Activated gamma-delta T cell treated with Interleukin-2 at 50 U/mL for 16 hours (primary cell): ENCODE measurements at regions not wholly inside any gene's neighbourhood (a gene's known extent, or its start where the extent isn't known, plus 50 kb on each side); places are given as distances from the start of the nearest gene placed in this dataset.
"Not testable (repeated sequence)": the region's sequence is repeated elsewhere in the genome, so short reads cannot be mapped to it uniquely, and the experiment has no call there.

Experiments used
- DNase-seq: peaks from one replicate; pipeline ENCODE4 v3.0.0-alpha.2; 2020

DNA sequence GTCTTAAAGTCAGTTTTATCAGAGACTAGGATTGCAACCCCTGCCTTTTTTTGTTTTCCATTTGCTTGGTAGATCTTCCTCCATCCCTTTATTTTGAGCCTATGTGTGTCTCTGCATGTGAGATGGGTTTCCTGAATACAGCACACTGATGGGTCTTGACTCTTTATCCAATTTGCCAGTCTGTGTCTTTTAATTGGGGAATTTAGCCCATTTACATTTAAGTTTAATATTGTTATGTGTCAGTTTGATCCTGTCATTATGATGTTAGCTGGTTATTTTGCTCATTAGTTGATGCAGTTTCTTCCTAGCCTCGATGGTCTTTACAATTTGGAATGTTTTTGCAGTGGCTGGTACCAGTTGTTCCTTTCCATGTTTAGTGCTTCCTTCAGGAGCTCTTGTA, 93.3 kb upstream of the GALNT18 start:
- not testable (repeated sequence) for DNase-seq

DNA sequence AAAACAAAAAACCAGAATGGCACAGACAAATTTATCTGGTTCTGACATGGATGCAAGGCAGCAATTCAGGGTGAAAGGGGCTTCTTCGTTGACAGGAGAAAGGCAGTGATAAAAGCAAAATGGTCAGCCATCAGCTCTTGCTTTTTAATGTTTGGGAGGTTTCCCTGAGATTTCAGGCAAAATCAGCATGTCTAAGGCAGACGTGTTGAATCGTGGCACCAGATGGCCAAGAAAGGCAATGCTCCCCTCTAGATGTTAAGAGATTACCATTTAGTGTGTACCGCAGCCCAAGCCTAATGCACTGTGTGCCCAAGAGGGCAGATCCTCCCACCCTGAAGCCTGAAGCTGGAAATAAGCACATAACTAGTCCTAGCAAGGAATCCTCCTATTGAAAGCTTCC, 88.8 kb upstream of the GALNT18 start:
- DNase-seq, result no peak

DNA sequence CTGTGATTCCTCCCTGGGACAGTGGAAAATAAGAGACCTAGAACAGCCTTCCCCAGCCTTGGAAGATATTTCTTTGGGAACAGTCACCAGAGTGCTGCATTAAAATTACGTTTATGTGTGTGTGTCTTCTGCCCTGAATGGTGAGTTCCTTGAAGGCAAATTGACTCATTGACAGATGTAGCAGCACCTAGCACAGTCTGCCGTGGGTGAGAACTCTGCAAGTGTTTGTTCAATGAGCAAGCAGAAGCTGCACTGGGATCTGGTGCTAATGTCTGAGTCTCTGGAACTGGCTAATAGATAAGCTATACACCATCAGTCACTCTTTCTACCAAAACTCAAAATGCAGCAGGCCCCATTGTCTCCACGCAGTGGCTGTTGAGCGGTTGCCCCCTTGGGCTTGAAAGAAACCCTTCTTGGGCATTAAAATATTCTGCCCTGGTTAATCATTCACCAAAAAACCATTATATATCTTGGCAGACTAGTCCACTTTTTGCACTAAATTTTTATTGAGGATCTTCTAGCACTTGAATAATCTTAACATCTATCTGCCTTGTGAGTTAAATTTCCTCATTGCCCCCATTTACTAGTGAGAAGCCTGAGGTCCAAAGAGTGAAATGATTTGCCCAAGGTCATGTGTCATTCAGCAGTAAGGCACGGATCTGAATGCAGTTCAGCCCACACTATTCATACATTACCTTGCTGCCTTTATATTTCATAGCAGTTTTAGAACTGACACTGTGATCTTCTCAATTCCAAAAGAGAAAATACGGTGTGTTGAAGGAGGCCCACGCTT, 87.8 kb upstream of the GALNT18 start:
- DNase-seq, result no peak

DNA sequence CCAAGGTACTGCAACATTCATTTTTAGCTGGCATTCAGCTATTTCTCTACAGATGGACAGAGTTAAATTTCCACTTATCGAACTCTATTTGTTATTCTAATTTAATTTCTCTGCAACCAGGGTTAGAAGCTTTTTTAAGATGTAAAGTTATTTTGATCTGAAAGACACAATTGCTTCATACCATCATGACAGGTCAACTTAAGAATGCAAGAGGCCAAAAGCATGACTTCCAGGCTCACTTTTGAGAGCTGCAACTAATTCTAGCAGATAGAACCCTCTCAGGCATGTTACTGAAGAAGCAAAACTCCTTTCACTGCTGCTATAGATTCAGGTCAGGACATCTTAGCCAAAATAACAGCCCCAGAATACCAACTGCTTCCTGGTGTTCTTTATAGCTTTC, 86.5 kb upstream of the GALNT18 start:
- DNase-seq, result no peak

DNA sequence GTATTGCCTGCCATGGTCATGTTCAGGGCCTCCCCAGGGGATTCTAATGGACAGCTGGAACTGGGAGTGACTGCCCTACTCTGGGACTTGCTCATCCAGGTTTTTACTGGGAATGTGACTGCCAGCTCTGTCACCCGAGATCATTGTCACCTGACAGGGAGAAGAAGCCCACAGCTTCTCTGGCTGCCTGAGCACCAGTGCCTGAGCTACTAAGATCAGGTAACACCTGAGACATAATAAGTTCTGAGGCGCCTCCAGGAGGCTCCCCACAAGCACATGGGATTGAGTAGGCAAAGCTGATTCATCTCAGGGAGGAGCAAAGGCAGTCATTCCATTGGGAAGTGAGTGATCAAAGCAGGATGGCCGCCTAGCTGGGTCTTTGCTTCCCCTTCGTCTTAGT, 84.2 kb upstream of the GALNT18 start:
- no peak for DNase-seq

DNA sequence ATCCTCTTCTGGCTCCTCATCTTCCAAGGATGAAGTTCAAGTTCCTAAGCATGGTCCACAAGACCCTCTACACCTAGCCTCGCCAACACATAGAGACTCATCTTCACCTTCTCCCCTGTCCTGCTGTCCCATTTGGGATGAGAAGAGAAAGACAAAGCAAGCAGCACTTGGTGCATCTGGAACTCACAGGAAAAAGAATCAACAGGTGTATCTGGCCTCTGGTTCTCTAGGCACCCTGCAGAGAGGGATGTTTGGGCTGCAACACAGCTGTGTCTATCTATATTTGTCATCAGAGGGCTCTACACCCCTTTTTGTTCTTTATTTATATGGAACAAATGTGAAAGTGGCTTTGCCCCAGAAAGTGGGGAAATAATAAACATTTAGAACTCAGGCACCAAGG, 82.1 kb upstream of the GALNT18 start:
- DNase-seq, result no peak

DNA sequence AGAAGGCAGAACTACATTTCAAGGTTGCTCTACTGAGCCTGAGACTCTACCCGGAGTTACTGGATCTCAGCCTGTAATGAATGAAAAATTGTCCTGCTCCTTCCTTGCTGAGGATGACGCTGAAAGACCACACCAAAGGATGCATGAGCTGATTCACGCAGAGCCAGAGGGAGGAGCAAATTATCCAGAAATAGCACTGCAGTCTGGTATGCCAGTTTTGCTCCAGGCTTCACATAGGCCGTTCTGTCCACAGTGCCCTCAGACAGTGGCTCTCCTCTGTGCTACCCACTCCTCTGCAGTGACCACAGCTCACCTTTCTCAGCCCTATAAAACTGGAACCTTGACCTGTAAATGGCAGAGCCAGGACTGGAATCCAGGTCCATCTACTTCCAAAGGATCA, 79.3 kb upstream of the GALNT18 start:
- no peak for DNase-seq

DNA sequence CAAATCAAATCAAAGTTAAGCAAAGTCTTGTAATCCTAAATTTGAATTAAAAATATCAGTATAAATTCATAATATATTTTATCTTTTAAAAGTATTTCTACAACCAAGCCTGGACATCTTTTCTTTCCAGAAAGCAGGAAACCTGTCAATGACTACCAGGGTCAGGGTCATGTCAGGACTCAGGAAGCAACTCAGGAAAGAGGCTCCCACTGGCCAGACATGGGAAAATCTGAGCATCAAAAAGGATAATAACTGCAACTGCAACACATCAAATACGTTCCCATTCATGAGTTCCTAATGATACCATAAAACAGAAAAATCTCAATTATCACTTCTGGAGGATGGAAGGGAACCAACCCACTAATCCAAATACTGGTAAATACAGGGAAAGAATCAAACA, 76.0 kb upstream of the GALNT18 start:
- no peak for DNase-seq

DNA sequence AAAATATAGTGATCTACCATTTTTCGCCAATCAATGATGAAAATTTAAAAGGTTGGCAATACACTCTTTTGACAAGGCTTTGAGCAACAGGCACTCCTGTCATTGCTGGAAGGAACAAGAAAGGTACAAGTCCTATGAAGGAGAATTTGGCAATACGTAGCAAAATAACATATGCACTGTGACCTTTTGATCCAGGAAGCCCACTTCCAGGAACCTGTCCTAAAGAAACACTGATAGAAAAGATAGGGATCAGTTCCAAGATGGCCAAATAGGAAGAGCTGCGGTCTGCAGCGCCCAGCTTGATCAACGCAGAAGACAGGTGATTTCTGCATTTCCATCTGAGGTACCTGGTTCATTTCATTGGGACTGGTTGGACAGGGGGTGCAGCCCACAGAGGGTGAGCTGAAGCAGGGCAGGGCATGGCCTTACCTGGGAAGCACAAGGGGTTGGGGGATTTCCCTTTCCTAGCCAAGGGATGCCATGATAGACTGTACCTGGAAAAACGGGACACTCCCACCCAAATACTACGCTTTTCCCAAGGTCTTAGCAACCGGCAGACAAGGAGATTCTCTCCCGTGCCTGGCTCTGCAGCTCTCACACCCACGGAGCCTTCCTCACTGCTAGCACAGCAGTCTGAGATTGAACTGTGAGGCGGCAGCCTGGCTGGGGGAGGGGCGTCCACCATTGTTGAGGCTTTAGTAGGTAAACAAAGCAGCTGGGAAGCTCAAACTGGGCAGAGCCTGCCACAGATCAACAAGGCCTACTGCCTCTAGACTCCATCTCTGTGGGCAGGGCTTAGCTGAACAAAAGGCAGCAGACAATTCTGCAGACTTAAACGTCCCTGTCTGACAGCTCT, 69.7 kb upstream of the GALNT18 start:
- no peak for DNase-seq

DNA sequence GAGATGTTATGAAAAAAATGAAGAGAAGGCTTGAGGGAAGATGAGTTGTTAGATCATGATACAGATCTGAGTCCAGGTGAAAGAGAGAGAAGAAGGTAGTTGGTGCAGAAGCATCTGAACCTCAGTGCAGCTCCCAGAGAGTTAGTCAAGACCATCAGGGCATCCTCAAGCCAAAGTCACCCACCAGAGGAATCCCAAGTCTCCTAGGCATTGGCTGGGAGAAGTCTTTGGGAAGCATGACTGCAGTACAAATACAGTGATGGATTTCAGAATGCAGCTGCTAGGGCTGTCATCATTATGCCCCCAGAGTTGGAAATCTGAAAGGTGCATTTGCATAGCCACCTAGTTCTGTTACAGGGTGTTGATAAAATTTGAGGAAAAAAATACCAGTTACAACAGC, 59.7 kb upstream of the GALNT18 start:
- no peak for DNase-seq

DNA sequence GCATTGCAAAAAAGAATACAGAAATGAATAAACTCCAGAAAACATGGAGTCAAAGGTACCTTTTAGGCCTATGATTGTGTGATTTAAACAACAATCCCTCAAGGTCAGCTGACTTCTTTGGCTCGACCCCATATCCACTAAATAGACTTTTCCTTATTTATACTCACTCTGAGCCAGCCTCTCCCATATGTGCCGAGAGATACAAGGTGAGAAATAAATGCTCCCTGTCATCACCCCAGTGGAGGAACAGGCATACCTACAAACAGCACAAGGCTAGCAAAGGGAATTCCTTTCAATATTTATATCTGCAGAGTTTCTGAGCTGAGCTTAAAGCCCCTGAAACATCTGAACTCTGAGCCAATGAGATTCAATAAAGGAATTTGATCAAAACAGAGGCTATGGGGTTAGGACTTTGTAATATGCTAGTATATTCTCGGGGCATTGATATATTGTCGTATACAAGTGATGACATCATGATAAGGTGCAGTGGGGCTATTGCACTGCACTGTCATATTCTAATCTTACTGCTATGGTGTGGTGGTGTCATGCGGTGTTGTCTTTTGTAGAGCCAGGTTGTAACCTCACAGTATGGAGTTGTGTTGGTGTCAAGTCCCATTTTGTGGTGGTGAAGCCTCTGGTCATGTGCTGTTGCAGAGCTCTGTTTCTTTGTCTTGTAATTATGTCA, 56.0 kb upstream of the GALNT18 start:
- no peak for DNase-seq

DNA sequence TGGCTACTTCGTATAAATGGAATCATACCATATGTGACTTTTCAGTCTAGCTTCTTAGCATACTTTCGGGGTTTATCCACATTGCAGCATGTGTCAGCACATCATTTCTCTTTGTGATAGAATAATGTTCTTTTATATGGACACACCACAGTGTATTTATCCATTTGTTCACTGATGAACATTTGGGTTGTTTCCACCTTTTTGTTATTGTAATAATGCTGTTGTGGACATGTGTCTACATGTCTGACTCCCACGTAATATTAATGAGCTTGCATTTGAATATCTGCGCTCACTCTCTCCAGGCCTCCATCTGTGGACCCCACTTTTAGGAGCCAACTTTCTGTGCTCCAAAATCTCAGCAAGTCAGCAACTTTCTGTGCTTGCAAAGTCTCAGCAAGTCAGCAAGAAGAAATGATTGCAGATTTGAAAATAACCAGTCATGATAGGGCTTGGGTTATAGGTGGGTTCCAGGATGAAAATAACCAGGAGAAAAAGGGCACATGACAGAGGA, 53.9 kb upstream of the GALNT18 start:
- no peak for DNase-seq

DNA sequence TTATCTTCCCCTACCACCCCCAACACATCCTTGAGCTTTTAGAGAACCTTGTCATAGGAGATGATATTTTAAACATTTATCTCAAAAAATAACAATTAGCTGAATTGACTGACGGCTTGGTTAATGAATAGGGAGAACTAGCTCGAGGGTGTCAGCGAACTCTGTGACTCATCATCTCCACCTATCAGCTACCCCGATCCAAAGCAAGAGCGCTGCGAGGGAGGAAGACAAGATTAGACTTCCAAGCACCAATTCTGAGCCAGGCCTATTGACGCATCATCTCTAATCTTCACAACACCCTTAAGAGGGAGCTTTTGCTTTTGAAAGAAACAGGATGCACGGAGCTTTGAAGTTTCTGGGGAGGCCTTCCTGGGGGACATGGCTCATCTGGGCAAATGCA, 51.0 kb upstream of the GALNT18 start:
- DNase-seq, result no peak

DNA sequence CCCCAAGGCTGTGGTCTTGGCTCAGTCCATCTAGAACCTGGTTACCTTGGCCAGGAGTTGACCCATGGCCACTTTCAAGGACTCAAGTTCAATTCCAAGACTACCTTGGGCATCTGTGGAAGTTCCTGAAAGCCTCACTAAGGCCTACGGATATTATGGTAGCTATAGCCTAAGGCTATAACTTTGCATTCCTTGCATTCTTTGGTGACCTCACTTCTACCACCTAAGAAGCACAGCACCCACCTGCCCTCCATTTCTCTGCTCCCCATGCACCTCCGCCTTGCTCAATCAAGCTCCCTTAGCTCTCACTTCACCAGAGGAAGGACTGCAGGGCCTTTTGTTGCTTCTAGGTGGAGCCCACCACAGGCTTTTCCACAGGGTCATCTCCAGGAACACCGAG, 50.3 kb upstream of the GALNT18 start:
- DNase-seq, result no peak
